GM06990 (cell line): ENCODE measurements at regions not wholly inside any gene's neighbourhood (a gene's known extent, or its start where the extent isn't known, plus 50 kb on each side); places are given as distances from the start of the nearest gene placed in this dataset.
A peak's percentile ranks its signal among the peaks of the same experiment; 100 is the strongest.

Experiments used
- DNase-seq: peaks from one replicate; pipeline ENCODE4 v3.0.0-alpha.2; 2011; ENCODE audit not compliant: insufficient read length; ENCODE audit errors: extremely low read depth
- H3K27me3 ChIP-seq: replicated peaks from 2 replicates; pipeline ENCODE4 v1.6.0; 2011; ENCODE audit warnings: low read length; ENCODE audit not compliant: control insufficient read depth, insufficient read depth
- H3K36me3 ChIP-seq: 2 replicates; pipeline ENCODE4 v1.5.1; 2011; ENCODE audit warnings: low read length; ENCODE audit not compliant: control insufficient read depth, insufficient read depth
- H3K4me3 ChIP-seq: replicated peaks from 2 replicates; pipeline ENCODE4 v1.5.1; 2011; ENCODE audit warnings: low read depth, mild to moderate bottlenecking, control low read depth, low read length
- TF ChIP-seq, protein P1 (sequence below): IDR thresholded peaks from 2 replicates; pipeline ENCODE4 v1.5.1; 2011; ENCODE audit warnings: low read length, control low read depth, mild to moderate bottlenecking, inconsistent platforms; ENCODE audit not compliant: insufficient read depth, poor library complexity, severe bottlenecking

- Histone ChIP-seq H3K27me3 (no peaks in the 10 kb centered on the region), H3K36me3 (no peaks in the 10 kb centered on the region), H3K4me3 (no peak overlapping the region)
- no peak for DNase-seq
- TF ChIP-seq, protein P1, sequence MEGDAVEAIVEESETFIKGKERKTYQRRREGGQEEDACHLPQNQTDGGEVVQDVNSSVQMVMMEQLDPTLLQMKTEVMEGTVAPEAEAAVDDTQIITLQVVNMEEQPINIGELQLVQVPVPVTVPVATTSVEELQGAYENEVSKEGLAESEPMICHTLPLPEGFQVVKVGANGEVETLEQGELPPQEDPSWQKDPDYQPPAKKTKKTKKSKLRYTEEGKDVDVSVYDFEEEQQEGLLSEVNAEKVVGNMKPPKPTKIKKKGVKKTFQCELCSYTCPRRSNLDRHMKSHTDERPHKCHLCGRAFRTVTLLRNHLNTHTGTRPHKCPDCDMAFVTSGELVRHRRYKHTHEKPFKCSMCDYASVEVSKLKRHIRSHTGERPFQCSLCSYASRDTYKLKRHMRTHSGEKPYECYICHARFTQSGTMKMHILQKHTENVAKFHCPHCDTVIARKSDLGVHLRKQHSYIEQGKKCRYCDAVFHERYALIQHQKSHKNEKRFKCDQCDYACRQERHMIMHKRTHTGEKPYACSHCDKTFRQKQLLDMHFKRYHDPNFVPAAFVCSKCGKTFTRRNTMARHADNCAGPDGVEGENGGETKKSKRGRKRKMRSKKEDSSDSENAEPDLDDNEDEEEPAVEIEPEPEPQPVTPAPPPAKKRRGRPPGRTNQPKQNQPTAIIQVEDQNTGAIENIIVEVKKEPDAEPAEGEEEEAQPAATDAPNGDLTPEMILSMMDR = no peak
Measured at GRCh38 chr4:44869985-44870384, 143.6 kb upstream of the GNPDA2 start.

DNA sequence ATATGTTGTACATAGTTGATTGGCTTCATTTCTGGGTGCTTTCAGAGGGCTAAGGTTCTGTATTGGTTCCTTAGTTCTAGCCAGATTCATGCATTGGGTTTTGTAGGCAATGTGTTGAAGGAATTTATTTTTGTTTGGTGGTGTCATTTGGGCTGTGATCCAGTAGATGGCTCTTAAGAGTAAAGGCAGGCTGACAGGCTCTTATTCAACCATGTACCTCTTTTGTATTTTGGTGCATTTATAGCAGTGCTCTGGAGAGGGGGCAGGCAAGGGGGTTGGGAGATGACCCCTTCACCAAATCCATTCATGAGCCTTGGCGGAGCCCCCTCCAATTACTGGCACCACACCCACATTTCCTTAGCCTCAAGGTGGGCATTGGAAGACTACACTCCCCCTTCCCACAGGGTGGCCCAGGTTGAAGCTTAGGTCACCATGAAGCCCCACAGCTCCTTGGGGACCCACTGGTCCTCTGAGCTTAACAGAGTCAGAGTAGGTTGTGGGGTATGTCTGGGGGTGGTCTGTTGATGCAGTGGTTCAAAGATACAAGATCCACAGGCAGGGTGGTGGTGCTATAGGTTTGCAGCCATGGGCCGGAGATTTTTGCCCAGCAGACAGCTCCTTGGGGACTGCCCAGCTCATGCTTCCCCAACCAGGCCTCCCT, 143.0 kb upstream of the GNPDA2 start:
- TF ChIP-seq, protein P1 = peak; percentile 26
- no peak for DNase-seq
- no peak overlapping the region for H3K4me3 ChIP-seq
- H3K36me3 ChIP-seq = no peaks in the 10 kb centered on the region
- H3K27me3 ChIP-seq = no peaks in the 10 kb centered on the region

GRCh38 chr4:44861756-44862155, 135.4 kb upstream of the GNPDA2 start:
- Histone ChIP-seq H3K36me3 (no peaks in the 10 kb centered on the region), H3K4me3 (no peak overlapping the region), H3K27me3 (no peaks in the 10 kb centered on the region)
- TF ChIP-seq, protein P1 = no peak
- DNase-seq = no peak

DNA sequence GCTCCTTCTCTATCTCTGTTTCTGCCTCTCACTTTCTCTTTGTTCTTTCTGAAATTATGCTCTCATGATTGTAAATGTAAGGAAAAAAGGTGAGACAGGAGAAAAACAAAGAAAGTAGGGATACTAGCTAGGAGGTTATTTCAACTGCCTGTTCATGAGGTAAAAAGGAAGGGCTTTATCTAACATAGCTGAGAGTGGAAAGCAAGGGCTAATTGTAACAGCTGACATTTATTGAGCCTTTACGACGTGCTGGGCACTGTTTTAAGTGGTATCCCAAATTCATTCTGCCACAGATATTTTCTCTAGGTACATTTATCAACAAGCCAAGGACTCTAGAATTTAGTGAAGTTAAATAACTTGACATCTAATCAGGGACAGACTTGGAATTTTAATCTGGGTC, 133.1 kb upstream of the GNPDA2 start:
- DNase-seq = no peak
- H3K27me3 ChIP-seq = no peaks in the 10 kb centered on the region
- TF ChIP-seq, protein P1 = no peak

DNA sequence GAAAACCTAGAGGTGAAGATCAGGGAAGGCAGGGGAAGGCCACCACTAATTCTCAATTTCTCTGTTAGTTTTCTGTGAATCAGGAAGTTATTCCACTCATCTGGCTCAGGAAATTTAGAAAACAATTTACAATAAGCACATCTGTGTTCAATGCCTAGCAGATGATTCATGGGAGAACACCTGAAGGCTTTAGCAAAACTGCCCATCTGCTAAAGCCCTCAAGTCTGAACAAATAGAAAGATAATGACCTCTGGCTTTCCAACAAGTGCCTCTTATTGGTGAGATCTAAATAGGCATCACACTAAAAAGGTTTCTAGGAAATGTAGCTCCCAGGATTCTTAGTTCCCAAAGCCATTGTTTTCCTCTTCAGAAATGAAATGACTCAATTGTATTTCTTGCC, 122.1 kb upstream of the GNPDA2 start:
- H3K36me3 ChIP-seq = no peaks in the 10 kb centered on the region
- DNase-seq = no peak
- no peaks in the 10 kb centered on the region for H3K27me3 ChIP-seq
- H3K4me3 ChIP-seq = no peak overlapping the region
- TF ChIP-seq, protein P1 = no peak

More for the DNA sequence above, 133.1 kb upstream of the GNPDA2 start:
- no peaks in the 10 kb centered on the region for H3K36me3 ChIP-seq
- H3K4me3 ChIP-seq = no peak overlapping the region

DNA sequence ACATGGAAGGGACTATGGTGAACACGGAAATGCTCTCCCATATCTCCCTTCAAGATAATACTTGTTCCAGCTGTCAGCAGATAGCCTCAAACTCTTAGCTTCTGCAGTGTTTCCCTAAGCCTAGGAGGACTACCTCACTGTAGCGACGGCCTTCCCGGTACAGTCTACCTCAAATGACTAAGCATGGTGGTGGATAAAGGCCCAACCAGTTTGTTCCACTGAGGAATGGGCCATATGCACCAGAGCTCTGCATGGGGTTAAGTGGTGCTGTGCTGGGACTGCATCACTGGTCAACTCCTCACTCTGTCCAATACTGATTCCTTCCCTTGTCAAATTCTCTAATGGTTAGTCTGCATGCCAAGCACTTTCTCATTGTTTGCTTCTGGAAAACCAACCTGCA, 119.6 kb upstream of the GNPDA2 start:
- Histone ChIP-seq H3K4me3 (no peak overlapping the region), H3K36me3 (no peaks in the 10 kb centered on the region), H3K27me3 (no peaks in the 10 kb centered on the region)
- TF ChIP-seq, protein P1 = no peak
- DNase-seq = no peak
